ENCODE measurements at regions not wholly inside any gene's neighbourhood (a gene's known extent, or its start where the extent isn't known, plus 50 kb on each side); places are given as distances from the start of the nearest gene placed in this dataset.

GRCh38 chr6:113636357-113636824 is 220.8 kb upstream of the MARCKS start:
- no peak for DNase-seq (ENCODE audit: low read depth)
- no peak overlapping the region for H3K4me3 ChIP-seq (ENCODE audit: low read depth, low read length)
- TF ChIP-seq MYC (IDR thresholded peaks at IDR 0.05; ENCODE audit: low read depth, low read length) (no peak), MAX (IDR thresholded peaks at IDR 0.05; ENCODE audit: low read depth, low read length) (no peak), CTCF (IDR thresholded peaks at IDR 0.05; ENCODE audit: low read depth, low read length) (no peak), POLR2A (IDR thresholded peaks at IDR 0.05; ENCODE audit: extremely low read depth, insufficient read length) (no peak)

- DNase-seq (ENCODE audit: low read depth): no peak
- no peak for TF ChIP-seq MAX (IDR thresholded peaks at IDR 0.05; ENCODE audit: low read depth, low read length)
- TF ChIP-seq CTCF (IDR thresholded peaks at IDR 0.05; ENCODE audit: low read depth, low read length): no peak
- TF ChIP-seq MYC (IDR thresholded peaks at IDR 0.05; ENCODE audit: low read depth, low read length): no peak
- TF ChIP-seq POLR2A (IDR thresholded peaks at IDR 0.05; ENCODE audit: extremely low read depth, insufficient read length): no peak
- H3K4me3 ChIP-seq (ENCODE audit: low read depth, low read length): no peak overlapping the region
These were observed 217.1 kb upstream of the MARCKS start for GRCh38 chr6:113640051-113640450.

GRCh38 chr6:113642001-113642713 is 215.0 kb upstream of the MARCKS start:
- H3K4me3 ChIP-seq (ENCODE audit: low read depth, low read length): no peak overlapping the region
- TF ChIP-seq CTCF (IDR thresholded peaks at IDR 0.05; ENCODE audit: low read depth, low read length) (no peak), MYC (IDR thresholded peaks at IDR 0.05; ENCODE audit: low read depth, low read length) (no peak), MAX (IDR thresholded peaks at IDR 0.05; ENCODE audit: low read depth, low read length) (no peak), POLR2A (IDR thresholded peaks at IDR 0.05; ENCODE audit: extremely low read depth, insufficient read length) (no peak)
- DNase-seq (ENCODE audit: low read depth): no peak

GRCh38 chr6:113642714-113643406 is 214.3 kb upstream of the MARCKS start:
- no peak overlapping the region for H3K4me3 ChIP-seq (ENCODE audit: low read depth, low read length)
- no peak for DNase-seq (ENCODE audit: low read depth)
- TF ChIP-seq CTCF (IDR thresholded peaks at IDR 0.05; ENCODE audit: low read depth, low read length): no peak
- TF ChIP-seq MYC (IDR thresholded peaks at IDR 0.05; ENCODE audit: low read depth, low read length): no peak
- TF ChIP-seq POLR2A (IDR thresholded peaks at IDR 0.05; ENCODE audit: extremely low read depth, insufficient read length): no peak
- no peak for TF ChIP-seq MAX (IDR thresholded peaks at IDR 0.05; ENCODE audit: low read depth, low read length)

GRCh38 chr6:113643407-113643770 is 213.8 kb upstream of the MARCKS start:
- TF ChIP-seq MYC (IDR thresholded peaks at IDR 0.05; ENCODE audit: low read depth, low read length) (no peak), POLR2A (IDR thresholded peaks at IDR 0.05; ENCODE audit: extremely low read depth, insufficient read length) (no peak), MAX (IDR thresholded peaks at IDR 0.05; ENCODE audit: low read depth, low read length) (no peak), CTCF (IDR thresholded peaks at IDR 0.05; ENCODE audit: low read depth, low read length) (no peak)
- no peak overlapping the region for H3K4me3 ChIP-seq (ENCODE audit: low read depth, low read length)
- DNase-seq (ENCODE audit: low read depth): no peak

All from NB4 (cell line).